ENCODE measurements at regions not wholly inside any gene's neighbourhood (a gene's known extent, or its start where the extent isn't known, plus 50 kb on each side); places are given as distances from the start of the nearest gene placed in this dataset.

DNA sequence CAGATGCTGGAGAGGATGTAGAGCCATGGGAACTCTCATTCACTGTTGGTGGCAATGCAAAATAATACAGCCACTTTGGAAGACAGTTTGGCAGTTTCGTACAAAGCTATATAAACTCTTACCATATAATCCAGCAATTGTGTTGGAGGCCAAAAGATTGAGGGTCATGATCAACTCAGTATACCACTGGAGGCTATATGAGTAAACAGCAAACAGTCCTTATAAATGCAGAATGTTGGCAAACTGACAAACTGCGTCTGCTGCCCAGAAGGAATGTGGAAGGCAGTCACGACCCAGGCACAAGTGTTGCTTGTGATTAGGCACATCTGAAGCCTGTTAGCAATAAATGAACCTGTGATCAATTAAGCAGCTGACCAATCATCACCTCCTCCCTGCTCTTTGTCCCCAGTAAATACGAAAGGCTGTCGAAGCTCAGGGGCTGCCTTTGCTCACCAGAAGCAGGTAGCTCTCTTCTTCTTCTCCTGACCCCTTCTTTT lies 98.1 kb upstream of the SPOPL start:
- H3K27me3 Mint-ChIP-seq (ENCODE audit: unreplicated experiment) = no peaks in the 10 kb centered on the region
- no peaks in the 10 kb centered on the region for H3K9me3 Mint-ChIP-seq (ENCODE audit: unreplicated experiment)
- H3K4me3 Mint-ChIP-seq (ENCODE audit: unreplicated experiment) = no peak overlapping the region
- DNase-seq (ENCODE audit: low spot score) = no peak
- H3K27ac Mint-ChIP-seq (ENCODE audit: unreplicated experiment) = no peak overlapping the region
- no peaks in the 10 kb centered on the region for H3K4me1 Mint-ChIP-seq (ENCODE audit: unreplicated experiment)
- TF ChIP-seq, protein P1, sequence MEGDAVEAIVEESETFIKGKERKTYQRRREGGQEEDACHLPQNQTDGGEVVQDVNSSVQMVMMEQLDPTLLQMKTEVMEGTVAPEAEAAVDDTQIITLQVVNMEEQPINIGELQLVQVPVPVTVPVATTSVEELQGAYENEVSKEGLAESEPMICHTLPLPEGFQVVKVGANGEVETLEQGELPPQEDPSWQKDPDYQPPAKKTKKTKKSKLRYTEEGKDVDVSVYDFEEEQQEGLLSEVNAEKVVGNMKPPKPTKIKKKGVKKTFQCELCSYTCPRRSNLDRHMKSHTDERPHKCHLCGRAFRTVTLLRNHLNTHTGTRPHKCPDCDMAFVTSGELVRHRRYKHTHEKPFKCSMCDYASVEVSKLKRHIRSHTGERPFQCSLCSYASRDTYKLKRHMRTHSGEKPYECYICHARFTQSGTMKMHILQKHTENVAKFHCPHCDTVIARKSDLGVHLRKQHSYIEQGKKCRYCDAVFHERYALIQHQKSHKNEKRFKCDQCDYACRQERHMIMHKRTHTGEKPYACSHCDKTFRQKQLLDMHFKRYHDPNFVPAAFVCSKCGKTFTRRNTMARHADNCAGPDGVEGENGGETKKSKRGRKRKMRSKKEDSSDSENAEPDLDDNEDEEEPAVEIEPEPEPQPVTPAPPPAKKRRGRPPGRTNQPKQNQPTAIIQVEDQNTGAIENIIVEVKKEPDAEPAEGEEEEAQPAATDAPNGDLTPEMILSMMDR (IDR thresholded peaks at IDR 0.05; ENCODE audit: unreplicated experiment) = no peak
- no peaks in the 10 kb centered on the region for H3K36me3 Mint-ChIP-seq (ENCODE audit: low read depth, unreplicated experiment)

DNA sequence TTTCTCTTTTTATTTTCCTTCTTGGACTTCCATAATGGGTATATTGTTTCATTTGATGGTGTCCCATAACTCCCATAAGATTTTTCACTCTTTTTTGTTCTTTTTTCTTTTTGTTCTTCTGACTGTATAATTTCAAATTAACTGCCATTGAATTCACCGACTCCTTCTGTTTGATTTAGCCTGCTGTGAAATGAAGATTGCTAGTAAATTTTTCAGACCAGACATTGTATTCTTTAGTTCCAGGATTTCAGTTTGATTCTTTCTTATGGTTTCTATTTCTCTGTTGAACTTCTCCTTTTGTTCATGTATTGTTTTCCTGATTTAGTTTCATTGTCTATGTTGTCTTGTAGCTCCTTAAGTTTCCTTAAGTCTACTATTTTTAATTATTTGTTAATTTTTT lies 87.6 kb upstream of the SPOPL start:
- Mint-ChIP-seq H3K27me3 (ENCODE audit: unreplicated experiment) (no peaks in the 10 kb centered on the region), H3K27ac (ENCODE audit: unreplicated experiment) (no peak overlapping the region), H3K9me3 (ENCODE audit: unreplicated experiment) (no peaks in the 10 kb centered on the region), H3K4me1 (ENCODE audit: unreplicated experiment) (no peaks in the 10 kb centered on the region), H3K4me3 (ENCODE audit: unreplicated experiment) (no peak overlapping the region), H3K36me3 (ENCODE audit: low read depth, unreplicated experiment) (no peaks in the 10 kb centered on the region)
- DNase-seq (ENCODE audit: low spot score) = no peak
- TF ChIP-seq, protein P1 (IDR thresholded peaks at IDR 0.05; ENCODE audit: unreplicated experiment) = no peak

DNA sequence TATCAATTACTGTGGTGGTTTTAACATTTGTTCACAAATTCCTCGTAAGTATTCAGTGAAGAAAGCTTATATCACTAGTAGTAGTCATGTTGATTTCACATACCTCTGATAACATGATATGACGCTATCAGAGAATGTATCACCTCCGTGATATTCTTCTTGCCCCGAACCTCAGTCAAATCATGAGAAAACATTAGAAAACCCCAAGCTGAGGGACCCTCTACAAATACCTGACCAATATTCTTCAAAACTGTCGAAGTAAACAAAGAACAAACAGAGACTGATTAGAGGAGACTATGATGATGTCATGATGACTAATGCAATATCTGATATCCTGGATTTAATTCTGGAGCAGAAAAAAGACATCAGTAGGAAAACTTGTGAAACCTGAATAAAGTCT lies 85.6 kb upstream of the SPOPL start:
- H3K4me1 Mint-ChIP-seq (ENCODE audit: unreplicated experiment) = no peaks in the 10 kb centered on the region

DNA sequence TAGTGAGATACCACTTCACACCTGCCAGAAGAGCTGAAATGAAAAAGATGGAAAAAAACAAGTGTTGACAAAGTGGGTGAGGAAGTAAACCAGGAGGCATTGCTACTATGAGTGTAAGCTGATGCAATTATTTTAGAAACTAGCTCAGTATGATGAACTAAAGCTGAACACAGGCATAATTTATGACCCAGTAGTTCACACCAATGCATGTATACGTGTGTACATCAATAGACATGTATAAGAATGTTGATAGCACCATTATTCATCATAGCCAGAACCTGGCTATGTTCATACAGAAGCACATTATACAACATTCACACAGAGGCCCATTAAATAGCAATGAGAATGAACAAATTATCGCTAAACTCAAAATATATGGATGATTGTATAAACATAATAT lies 83.1 kb upstream of the SPOPL start:
- Mint-ChIP-seq H3K4me1 (ENCODE audit: unreplicated experiment) (no peaks in the 10 kb centered on the region), H3K27me3 (ENCODE audit: unreplicated experiment) (no peaks in the 10 kb centered on the region), H3K27ac (ENCODE audit: unreplicated experiment) (no peak overlapping the region), H3K36me3 (ENCODE audit: low read depth, unreplicated experiment) (no peaks in the 10 kb centered on the region), H3K4me3 (ENCODE audit: unreplicated experiment) (no peak overlapping the region), H3K9me3 (ENCODE audit: unreplicated experiment) (no peaks in the 10 kb centered on the region)
- TF ChIP-seq, protein P1 (IDR thresholded peaks at IDR 0.05; ENCODE audit: unreplicated experiment) = no peak
- no peak for DNase-seq (ENCODE audit: low spot score)

More for the DNA sequence above, 85.6 kb upstream of the SPOPL start:
- Mint-ChIP-seq H3K4me3 (ENCODE audit: unreplicated experiment) (no peak overlapping the region), H3K36me3 (ENCODE audit: low read depth, unreplicated experiment) (no peaks in the 10 kb centered on the region), H3K9me3 (ENCODE audit: unreplicated experiment) (no peaks in the 10 kb centered on the region), H3K27me3 (ENCODE audit: unreplicated experiment) (no peaks in the 10 kb centered on the region), H3K27ac (ENCODE audit: unreplicated experiment) (no peak overlapping the region)
- no peak for DNase-seq (ENCODE audit: low spot score)
- TF ChIP-seq, protein P1 (IDR thresholded peaks at IDR 0.05; ENCODE audit: unreplicated experiment) = no peak

DNA sequence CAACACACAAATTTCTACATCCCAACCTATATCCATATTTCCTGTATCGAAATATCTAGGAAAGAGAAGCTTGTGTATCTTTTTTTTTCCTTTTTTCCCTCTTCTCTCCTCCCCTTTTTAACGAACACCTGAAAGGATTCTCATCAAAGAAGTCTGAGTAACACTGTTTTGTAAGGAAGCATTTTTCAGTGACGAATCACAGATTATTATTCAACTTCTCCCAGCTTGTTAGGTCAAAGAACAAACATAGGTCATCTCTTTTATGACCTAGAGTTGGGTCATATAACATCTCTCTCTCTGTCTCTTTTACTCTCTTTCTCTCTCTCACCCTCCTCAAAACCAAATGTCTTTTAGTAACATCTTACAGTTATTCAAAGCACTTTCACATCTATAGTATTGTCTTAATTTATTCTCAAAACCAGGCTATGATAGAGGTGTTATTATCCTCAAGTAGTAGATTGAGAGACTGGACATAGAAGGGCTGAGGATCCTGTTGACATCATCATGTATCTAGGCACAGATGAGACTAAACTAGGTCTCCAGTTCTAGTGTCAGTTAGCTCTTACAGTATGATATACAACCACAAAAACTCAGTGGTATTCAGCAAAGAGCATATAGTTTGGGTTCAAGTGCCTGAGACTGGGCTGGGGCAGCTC lies 80.1 kb upstream of the SPOPL start:
- TF ChIP-seq, protein P1 (IDR thresholded peaks at IDR 0.05; ENCODE audit: unreplicated experiment) = no peak

More for the DNA sequence above, 80.1 kb upstream of the SPOPL start:
- Mint-ChIP-seq H3K4me1 (ENCODE audit: unreplicated experiment) (no peaks in the 10 kb centered on the region), H3K27ac (ENCODE audit: unreplicated experiment) (no peak overlapping the region), H3K27me3 (ENCODE audit: unreplicated experiment) (no peaks in the 10 kb centered on the region), H3K36me3 (ENCODE audit: low read depth, unreplicated experiment) (peaks cover 7% of the 10 kb centered on the region), H3K9me3 (ENCODE audit: unreplicated experiment) (peaks cover 2% of the 10 kb centered on the region), H3K4me3 (ENCODE audit: unreplicated experiment) (no peak overlapping the region)
- no peak for DNase-seq (ENCODE audit: low spot score)

Measured in endothelial cell (in vitro differentiated cells).